Peyer's patch (tissue), 4 donors: ENCODE measurements at regions not wholly inside any gene's neighbourhood (a gene's known extent, or its start where the extent isn't known, plus 50 kb on each side); places are given as distances from the start of the nearest gene placed in this dataset.

Source experiments
- CTCF ChIP-seq, 6 experiments: fragments of 450-650 bp in 4 of 6; fragments of 200-600 bp in 2 of 6; sonication (generic) in 1 of 6; IDR thresholded peaks; one replicate each; pipeline ENCODE4 v1.5.1; 2017 to 2019; ENCODE audit warnings: antibody characterized with exemption in 6 of 6, mild to moderate bottlenecking in 3 of 6, moderate library complexity in 1 of 6
- POLR2A ChIP-seq, 2 donors: fragments of 450-650 bp; IDR thresholded peaks; one replicate each; pipeline ENCODE4 v1.5.1; 2017; ENCODE audit warnings: antibody characterized with exemption in 2 of 2, mild to moderate bottlenecking in 2 of 2, moderate library complexity in 2 of 2

- TF ChIP-seq CTCF (IDR thresholded peaks at IDR 0.05) (no peak), POLR2A (IDR thresholded peaks at IDR 0.05) (no peak)
Measured at GRCh38 chr11:28520291-28520690, 412.1 kb downstream of the METTL15 start.
